Upper lobe of right lung (tissue), 1 donor: ENCODE measurements at regions not wholly inside any gene's neighbourhood (a gene's known extent, or its start where the extent isn't known, plus 50 kb on each side); places are given as distances from the start of the nearest gene placed in this dataset.

Experiments
- ATAC-seq: fragments of 200-7000 bp; cut with Tn5 transposase; one replicate; pipeline ENCODE4 v1.9.1; 2020; ENCODE audit warnings: mild to moderate bottlenecking, moderate library complexity
- DNase-seq: peaks from one replicate; pipeline ENCODE4 v3.0.0-alpha.2; 2020
- H3K27ac ChIP-seq: fragments of 200-600 bp; one replicate; pipeline ENCODE4 v1.8.0; 2022
- H3K27me3 ChIP-seq: fragments of 200-600 bp; one replicate; pipeline ENCODE4 v1.8.0; 2022; ENCODE audit warnings: mild to moderate bottlenecking
- H3K36me3 ChIP-seq: fragments of 200-600 bp; one replicate; pipeline ENCODE4 v1.8.0; 2022
- H3K4me1 ChIP-seq: fragments of 200-600 bp; one replicate; pipeline ENCODE4 v1.8.0; 2022
- H3K4me3 ChIP-seq: fragments of 200-600 bp; one replicate; pipeline ENCODE4 v1.8.0; 2022; ENCODE audit warnings: mild to moderate bottlenecking
- H3K9me3 ChIP-seq: fragments of 200-600 bp; one replicate; pipeline ENCODE4 v1.8.0; 2022
- CTCF ChIP-seq: fragments of 200-600 bp; IDR thresholded peaks from one replicate; pipeline ENCODE4 v1.8.0; 2022; ENCODE audit warnings: antibody characterized with exemption
- intact Hi-C: fragments of 100-400 bp; cut with DNase I; formaldehyde crosslinking; loops from one replicate; pipeline ENCODE4 v1.11.0; 2022
- donor health status: DM: no; HTN: yes; CAD: no; lungs with severe emphysema.

GRCh38 chr7:68038621-68039314 is 1042.1 kb downstream of the TYW1 start:
- intact Hi-C loops, result no loop called here
- no peaks in the 10 kb centered on the region for H3K9me3 ChIP-seq
- DNase-seq, result no peak

GRCh38 chr7:68041554-68041953 is 1044.9 kb downstream of the TYW1 start:
- H3K9me3 ChIP-seq, result no peaks in the 10 kb centered on the region
- intact Hi-C loops, result no loop called here
- H3K36me3 ChIP-seq, result no peaks in the 10 kb centered on the region
- no peaks in the 10 kb centered on the region for H3K4me1 ChIP-seq
- H3K4me3 ChIP-seq, result no peak overlapping the region
- no peak for TF ChIP-seq CTCF
- no peak for ATAC-seq
- H3K27ac ChIP-seq, result no peak overlapping the region
- no peaks in the 10 kb centered on the region for H3K27me3 ChIP-seq
- no peak for DNase-seq

More at GRCh38 chr7:68038621-68039314, 1042.1 kb downstream of the TYW1 start:
- TF ChIP-seq CTCF, result no peak
- H3K4me3 ChIP-seq, result no peak overlapping the region
- H3K27ac ChIP-seq, result no peak overlapping the region
- H3K4me1 ChIP-seq, result no peaks in the 10 kb centered on the region
- no peaks in the 10 kb centered on the region for H3K36me3 ChIP-seq
- no peak for ATAC-seq
- H3K27me3 ChIP-seq, result no peaks in the 10 kb centered on the region

- intact Hi-C loops, result no loop called here
- ATAC-seq, result no peak
- Histone ChIP-seq H3K36me3 (no peaks in the 10 kb centered on the region), H3K27me3 (no peaks in the 10 kb centered on the region), H3K4me1 (no peaks in the 10 kb centered on the region), H3K4me3 (no peak overlapping the region), H3K27ac (no peak overlapping the region), H3K9me3 (no peaks in the 10 kb centered on the region)
- DNase-seq, result no peak
- no peak for TF ChIP-seq CTCF
Measured at GRCh38 chr7:68043546-68043945, 1046.9 kb downstream of the TYW1 start.

- no peaks in the 10 kb centered on the region for H3K9me3 ChIP-seq
- intact Hi-C loops, result no loop called here
Measured at GRCh38 chr7:68050627-68051026, 1054.0 kb downstream of the TYW1 start.

GRCh38 chr7:68058014-68058413 is 1061.4 kb downstream of the TYW1 start:
- intact Hi-C loops, result no loop called here
- Histone ChIP-seq H3K4me1 (no peaks in the 10 kb centered on the region), H3K36me3 (no peaks in the 10 kb centered on the region), H3K27me3 (peaks cover 6% of the 10 kb centered on the region), H3K9me3 (no peaks in the 10 kb centered on the region), H3K27ac (no peak overlapping the region), H3K4me3 (no peak overlapping the region)
- DNase-seq (no peak), ATAC-seq (no peak)
- no peak for TF ChIP-seq CTCF

More at GRCh38 chr7:68050627-68051026, 1054.0 kb downstream of the TYW1 start:
- no peak for DNase-seq
- Histone ChIP-seq H3K4me1 (no peaks in the 10 kb centered on the region), H3K27ac (no peak overlapping the region), H3K4me3 (no peak overlapping the region), H3K36me3 (no peaks in the 10 kb centered on the region), H3K27me3 (no peaks in the 10 kb centered on the region)
- TF ChIP-seq CTCF, result no peak
- ATAC-seq, result no peak

- intact Hi-C loops, result no loop called here
- Histone ChIP-seq H3K4me3 (no peak overlapping the region), H3K27me3 (peaks cover 6% of the 10 kb centered on the region), H3K27ac (no peak overlapping the region), H3K4me1 (no peaks in the 10 kb centered on the region), H3K9me3 (no peaks in the 10 kb centered on the region), H3K36me3 (no peaks in the 10 kb centered on the region)
- TF ChIP-seq CTCF, result peak; percentile 38
- DNase-seq (no peak), ATAC-seq (peak; percentile 43)
Measured at GRCh38 chr7:68063171-68063570, 1066.5 kb downstream of the TYW1 start.
